Fibroblast of the aortic adventitia (primary cell): ENCODE measurements at regions not wholly inside any gene's neighbourhood (a gene's known extent, or its start where the extent isn't known, plus 50 kb on each side); places are given as distances from the start of the nearest gene placed in this dataset.

Experiments used
- DNase-seq: peaks from one replicate; pipeline ENCODE4 v3.0.0-alpha.2; 2010; ENCODE audit warnings: low read depth
- H3K4me3 ChIP-seq: 2 replicates; pipeline ENCODE4 v1.5.1; 2011; ENCODE audit warnings: low read depth, mild to moderate bottlenecking, control low read depth, low read length, moderate library complexity
- CTCF ChIP-seq: IDR thresholded peaks from 2 replicates; pipeline ENCODE4 v1.5.1; 2011; ENCODE audit warnings: mild to moderate bottlenecking, low read length, control low read depth, inconsistent platforms; ENCODE audit not compliant: insufficient read depth

- DNase-seq = no peak
- no peak for TF ChIP-seq CTCF
- H3K4me3 ChIP-seq = no peak overlapping the region
These were observed 79.6 kb upstream of the ZNF827 start for GRCh38 chr4:146018247-146018646.

- DNase-seq = no peak
- H3K4me3 ChIP-seq = no peak overlapping the region
- no peak for TF ChIP-seq CTCF
These were observed 66.1 kb upstream of the ZNF827 start for GRCh38 chr4:146004730-146005129.

- no peak overlapping the region for H3K4me3 ChIP-seq
- DNase-seq = no peak
- no peak for TF ChIP-seq CTCF
These were observed 50.0 kb upstream of the ZNF827 start for GRCh38 chr4:145988628-145989027.
